Subcutaneous abdominal adipose tissue (tissue), 5 donors: ENCODE measurements at regions not wholly inside any gene's neighbourhood (a gene's known extent, or its start where the extent isn't known, plus 50 kb on each side); places are given as distances from the start of the nearest gene placed in this dataset.
A peak's percentile ranks its signal among the peaks of the same experiment; 100 is the strongest.
"Not testable (repeated sequence)": the region's sequence is repeated elsewhere in the genome, so short reads cannot be mapped to it uniquely, and the experiment has no call there.

Source experiments
- H3K27ac ChIP-seq: one replicate; pipeline ENCODE4 v1.7.0; 2013; ENCODE audit warnings: low read depth, mild to moderate bottlenecking, inconsistent platforms, low read length, moderate library complexity
- H3K27me3 ChIP-seq, 5 donors: one replicate each; pipeline ENCODE4 v1.7.0; 2013; ENCODE audit warnings: low read length in 5 of 5, inconsistent platforms in 1 of 5; ENCODE audit not compliant: control insufficient read depth in 5 of 5, insufficient read depth in 4 of 5
- H3K36me3 ChIP-seq, 5 donors: one replicate each; pipeline ENCODE4 v1.7.0; 2013; ENCODE audit warnings: low read length in 5 of 5; ENCODE audit not compliant: control insufficient read depth in 5 of 5, insufficient read depth in 5 of 5
- H3K4me1 ChIP-seq, 5 donors: one replicate each; pipeline ENCODE4 v1.7.0; 2013; ENCODE audit warnings: low read length in 5 of 5, mild to moderate bottlenecking in 3 of 5, moderate library complexity in 1 of 5; ENCODE audit not compliant: control insufficient read depth in 5 of 5, insufficient read depth in 5 of 5
- H3K4me3 ChIP-seq, 5 donors: one replicate each; pipeline ENCODE4 v1.7.0; 2013; ENCODE audit warnings: low read length in 5 of 5, low read depth in 1 of 5
- H3K9ac ChIP-seq, 5 donors: one replicate each; pipeline ENCODE4 v1.7.0; 2013; ENCODE audit warnings: low read length in 5 of 5, mild to moderate bottlenecking in 4 of 5, moderate library complexity in 3 of 5
- H3K9me3 ChIP-seq, 5 donors: one replicate each; pipeline ENCODE4 v1.7.0; 2013; ENCODE audit warnings: low read length in 5 of 5; ENCODE audit not compliant: control insufficient read depth in 5 of 5
- donor health status: healthy.
- donor health status: healthy.
- donor health status: healthy.
- donor health status: healthy.
- donor health status: healthy.

DNA sequence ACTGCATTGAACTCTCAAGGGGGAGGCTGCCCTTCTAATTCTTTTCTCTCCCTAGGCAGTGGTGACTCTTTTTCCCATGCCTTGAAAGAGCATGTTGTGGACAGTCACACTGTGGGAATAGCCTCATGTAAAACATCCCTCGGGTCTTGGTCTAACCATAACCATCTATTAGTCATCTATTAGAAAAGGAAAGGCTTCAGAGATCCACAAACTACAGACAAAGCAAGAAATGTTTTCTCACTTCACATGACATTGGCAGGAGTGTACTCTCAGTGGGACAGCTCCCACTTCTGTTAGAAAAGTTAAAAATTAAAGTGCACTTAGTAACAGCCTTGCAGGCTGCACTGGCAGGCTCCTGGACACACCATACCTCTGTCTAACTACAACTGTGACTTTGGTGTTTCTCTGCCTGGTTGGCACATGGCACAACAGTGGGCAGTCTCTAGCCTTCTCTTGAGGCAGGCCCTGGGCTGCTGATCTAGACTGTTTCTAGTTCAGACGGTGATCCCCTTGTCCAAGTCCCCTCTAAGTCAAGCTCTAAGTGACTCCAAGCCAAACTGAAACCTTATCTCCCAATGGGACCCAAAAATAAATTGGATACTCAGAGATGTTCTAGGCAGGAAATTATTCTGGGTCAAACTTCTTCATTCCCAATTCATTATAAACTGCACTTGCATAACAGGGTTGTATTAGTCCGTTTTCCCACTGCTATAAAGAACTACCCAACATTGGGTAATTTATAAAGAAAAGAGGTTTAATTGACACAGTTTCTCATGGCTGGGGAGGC is 57.9 kb upstream of the ITGB1 start:
- Histone ChIP-seq H3K9ac (peak overlapping the region in 1 of 5 donors; percentile 22), H3K36me3 (no peaks in the 10 kb centered on the region), H3K4me1 (peaks cover 0 to 8% (median 0%) of the 10 kb centered on the region in 5 donors), H3K27me3 (no peaks in the 10 kb centered on the region), H3K9me3 (no peaks in the 10 kb centered on the region), H3K4me3 (no peak overlapping the region), H3K27ac (peak overlapping the region; percentile 23)

DNA sequence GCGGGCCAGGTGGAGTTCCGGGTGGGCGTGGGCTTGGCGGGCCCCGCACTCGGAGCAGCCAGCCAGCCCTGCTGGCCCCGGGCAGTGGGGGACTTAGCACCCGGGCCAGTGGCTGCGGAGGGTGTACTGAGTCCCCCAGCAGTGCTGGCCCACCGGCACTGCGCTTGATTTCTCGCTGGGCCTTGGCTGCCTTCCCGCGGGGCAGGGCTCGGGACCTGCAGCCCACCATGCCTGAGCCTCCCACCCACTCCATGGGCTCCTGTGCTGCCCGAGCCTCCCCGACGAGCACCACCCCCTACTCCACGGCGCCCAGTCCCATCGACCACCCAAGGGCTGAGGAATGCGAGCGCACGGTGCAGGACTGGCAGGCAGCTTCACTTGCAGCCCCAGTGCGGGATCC is 55.3 kb upstream of the ITGB1 start:
- H3K4me1 ChIP-seq, H3K9ac ChIP-seq, H3K36me3 ChIP-seq, H3K27ac ChIP-seq, H3K4me3 ChIP-seq, H3K27me3 ChIP-seq, H3K9me3 ChIP-seq: not testable (repeated sequence)

DNA sequence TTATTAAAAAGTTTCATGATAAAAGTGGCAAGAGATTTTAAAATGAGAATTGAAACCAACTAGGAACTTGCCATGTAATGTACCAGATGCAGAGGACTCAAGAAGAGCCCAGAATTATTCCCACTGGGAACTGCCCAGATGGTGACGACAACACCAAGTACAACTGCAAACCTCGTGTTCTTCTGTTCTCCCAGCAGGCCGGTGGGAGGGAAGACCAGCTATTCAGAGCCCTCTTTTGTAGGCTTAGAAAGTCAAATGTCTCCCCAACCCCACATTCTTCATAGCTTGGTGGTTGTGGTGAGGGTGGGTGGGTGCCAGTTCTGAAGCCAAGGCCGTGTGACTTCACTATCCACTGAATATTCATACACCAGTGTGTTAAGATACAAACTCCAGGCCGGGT is 54.3 kb upstream of the ITGB1 start:
- Histone ChIP-seq H3K4me1 (peaks cover 0 to 9% (median 3%) of the 10 kb centered on the region in 5 donors), H3K9me3 (no peaks in the 10 kb centered on the region), H3K27me3 (no peaks in the 10 kb centered on the region), H3K36me3 (no peaks in the 10 kb centered on the region), H3K9ac (no peak overlapping the region), H3K4me3 (no peak overlapping the region), H3K27ac (no peak overlapping the region)

DNA sequence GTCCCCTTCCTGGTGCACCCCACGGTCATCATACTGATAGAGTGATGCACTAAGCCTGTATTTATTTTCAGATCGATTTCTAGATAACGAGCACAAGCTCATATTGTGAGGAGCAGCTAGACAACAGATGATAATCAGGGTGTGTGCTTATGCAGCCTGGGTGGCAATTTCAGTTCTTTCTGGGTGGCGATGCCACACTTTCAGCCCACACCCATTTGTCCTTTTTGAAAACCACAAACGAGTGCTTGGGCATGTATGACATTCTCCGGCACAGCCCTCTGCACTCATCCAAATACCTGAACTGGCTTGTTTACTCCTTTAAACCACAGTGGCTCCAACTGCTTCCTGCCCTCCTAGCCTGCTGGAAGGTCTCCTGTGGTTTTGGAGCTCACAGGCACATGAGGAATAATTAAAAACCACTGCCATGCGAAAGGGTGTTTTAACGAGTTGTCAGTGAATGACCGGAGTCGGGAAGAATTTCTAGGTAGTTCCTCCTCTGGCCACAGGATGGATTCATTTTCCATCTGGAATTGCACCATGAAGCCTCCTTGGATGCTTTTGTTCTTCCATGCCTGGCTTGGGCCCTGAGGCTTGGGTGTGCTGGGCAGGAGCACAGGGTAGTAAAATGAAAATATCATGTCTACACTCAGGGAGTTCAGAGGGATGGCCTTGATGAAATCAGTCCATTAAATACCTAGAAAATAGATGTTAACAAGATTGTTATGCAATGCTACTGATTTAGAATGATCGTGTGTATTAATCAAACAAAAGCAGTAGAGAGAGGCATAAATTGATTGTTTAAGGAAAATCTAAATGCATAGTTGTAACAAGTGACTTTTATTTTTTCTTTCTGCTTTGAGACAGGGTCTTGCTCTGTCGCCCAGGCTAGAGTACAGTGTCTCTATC is 52.4 kb upstream of the ITGB1 start:
- Histone ChIP-seq H3K27ac (no peak overlapping the region), H3K4me3 (no peak overlapping the region), H3K9ac (no peak overlapping the region), H3K36me3 (no peaks in the 10 kb centered on the region), H3K27me3 (no peaks in the 10 kb centered on the region), H3K4me1 (peaks cover 3 to 17% (median 11%) of the 10 kb centered on the region in 5 donors), H3K9me3 (no peaks in the 10 kb centered on the region)

DNA sequence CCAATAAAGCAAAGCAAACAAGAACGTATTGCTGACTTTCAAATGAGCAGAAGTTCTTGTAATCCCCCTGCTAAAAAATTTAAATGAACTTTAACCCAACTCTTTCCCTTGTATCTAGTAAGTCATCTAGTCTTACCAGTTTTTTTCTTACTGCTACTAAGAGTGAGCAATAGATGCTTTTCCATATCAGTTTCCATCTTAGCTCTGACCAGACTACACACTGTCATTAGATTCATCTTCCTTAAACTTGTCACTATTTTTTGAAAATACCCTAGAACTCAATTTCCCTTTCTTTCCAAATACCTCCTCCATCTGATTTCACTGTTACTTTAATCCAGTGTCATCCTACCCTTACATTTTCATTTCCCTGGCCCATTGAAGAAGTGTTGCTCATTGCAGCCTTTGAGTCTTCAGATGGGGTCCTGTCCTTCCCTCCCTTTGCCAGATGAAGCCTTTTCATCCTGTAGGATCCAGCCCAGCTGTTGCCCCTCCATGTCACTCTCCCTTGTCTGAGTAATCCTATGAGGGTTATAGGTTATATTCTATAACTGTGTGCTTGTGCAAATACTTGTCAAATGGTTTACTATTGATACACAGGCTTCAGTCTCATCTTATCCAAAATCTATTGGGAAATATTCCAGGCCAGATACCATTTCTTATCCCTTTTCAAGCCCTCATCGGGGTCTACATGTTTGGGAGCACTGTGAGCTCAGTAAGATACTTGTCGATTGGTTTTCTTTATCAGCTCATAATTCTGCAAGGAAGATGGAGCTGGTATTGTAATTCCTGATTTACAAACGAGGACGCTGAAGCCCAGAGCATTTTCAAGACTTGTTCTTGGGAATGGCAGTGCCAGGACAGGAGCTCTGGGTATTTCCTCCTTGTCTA is 51.5 kb upstream of the ITGB1 start:
- H3K9ac ChIP-seq, result no peak overlapping the region

DNA sequence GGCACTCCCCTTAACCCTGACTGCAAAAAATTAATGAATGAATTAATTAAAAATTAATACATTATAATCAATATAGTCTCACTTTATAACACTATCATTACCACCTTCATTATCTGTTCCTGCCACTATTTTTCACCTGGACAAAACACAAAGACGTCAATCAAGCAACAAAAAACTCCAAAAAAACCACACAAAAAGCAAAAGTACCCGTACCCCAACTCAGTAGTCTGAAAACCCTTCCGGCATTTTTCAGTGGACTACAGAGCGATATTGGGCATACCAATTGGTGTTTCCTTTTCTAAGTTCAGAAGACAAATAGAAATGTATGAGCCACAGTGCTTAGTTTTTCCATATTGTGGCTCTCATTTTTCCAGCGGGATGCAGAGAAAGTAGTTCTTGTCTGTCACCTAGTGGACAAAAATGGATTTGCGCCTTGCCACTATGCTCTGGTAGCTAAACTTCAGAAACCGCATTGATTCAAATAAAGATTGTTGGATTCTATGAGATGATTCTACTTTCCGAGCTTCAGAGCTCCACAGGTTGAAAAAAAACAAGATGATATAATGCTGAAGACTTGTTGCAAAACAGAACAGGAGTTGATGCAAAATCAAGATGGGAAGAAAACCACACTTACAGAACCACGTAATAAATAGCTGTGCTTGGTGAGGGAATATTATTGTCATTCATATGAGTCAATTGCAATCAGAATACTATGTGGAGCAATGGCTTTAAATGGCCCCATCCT is 50.6 kb upstream of the ITGB1 start:
- Histone ChIP-seq H3K9me3 (no peaks in the 10 kb centered on the region), H3K36me3 (no peaks in the 10 kb centered on the region), H3K27ac (no peak overlapping the region), H3K9ac (no peak overlapping the region), H3K4me3 (peak overlapping the region in 1 of 5 donors; percentile 44), H3K4me1 (peaks cover 2 to 21% (median 19%) of the 10 kb centered on the region in 5 donors), H3K27me3 (no peaks in the 10 kb centered on the region)

More for the DNA sequence above, 51.5 kb upstream of the ITGB1 start:
- H3K27ac ChIP-seq, result no peak overlapping the region
- no peaks in the 10 kb centered on the region for H3K27me3 ChIP-seq
- no peaks in the 10 kb centered on the region for H3K36me3 ChIP-seq
- H3K4me3 ChIP-seq, result no peak overlapping the region
- no peaks in the 10 kb centered on the region for H3K9me3 ChIP-seq
- peaks cover 3 to 21% (median 16%) of the 10 kb centered on the region in 5 donors for H3K4me1 ChIP-seq

DNA sequence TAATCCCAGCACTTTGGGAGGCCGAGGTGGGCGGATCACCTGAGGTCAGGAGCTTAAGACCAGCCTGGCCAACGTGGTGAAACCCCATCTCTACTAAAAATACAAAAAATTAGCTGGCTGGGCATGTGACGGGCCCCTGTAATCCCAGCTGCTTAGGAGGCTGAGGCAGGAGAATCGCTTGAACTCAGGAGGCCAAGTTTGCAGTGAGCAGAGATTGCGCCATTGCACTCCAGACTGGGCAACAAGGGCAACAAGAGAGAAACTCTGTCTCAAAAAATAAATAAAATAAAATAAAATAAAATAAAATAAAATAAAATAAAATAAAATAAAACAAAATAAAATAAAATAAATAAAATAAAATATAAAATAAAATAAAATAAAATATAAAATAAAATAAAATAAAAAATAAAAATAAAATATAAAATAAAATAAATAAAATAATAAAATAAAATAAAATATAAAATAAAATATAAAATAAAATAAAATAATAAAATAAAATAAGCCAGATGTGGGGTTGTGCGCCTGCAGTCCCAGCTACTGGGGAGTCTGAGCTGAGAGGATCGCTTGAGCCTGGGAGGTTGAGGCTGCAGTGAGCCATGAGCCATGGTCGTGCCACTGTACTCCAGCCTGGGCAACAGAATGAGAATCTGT is 49.8 kb upstream of the ITGB1 start:
- not testable (repeated sequence) for H3K27me3 ChIP-seq, H3K9ac ChIP-seq, H3K4me3 ChIP-seq, H3K9me3 ChIP-seq, H3K27ac ChIP-seq, H3K36me3 ChIP-seq
- H3K4me1 ChIP-seq, result peaks cover 6 to 26% (median 22%) of the 10 kb centered on the region in 5 donors
